Posterior cingulate gyrus (tissue), 11 donors: ENCODE measurements at regions not wholly inside any gene's neighbourhood (a gene's known extent, or its start where the extent isn't known, plus 50 kb on each side); places are given as distances from the start of the nearest gene placed in this dataset.

Source experiments
- DNase-seq, 10 donors: peaks; one replicate each; pipeline versions ENCODE4 v3.0.0 to v3.0.0-alpha.2; 2020 to 2021; ENCODE audit warnings: mixed read lengths in 3 of 10
- intact Hi-C: fragments of 100-400 bp; cut with DNase I; formaldehyde crosslinking; loops from one replicate; pipeline ENCODE4 v1.15.1; 2023

- no peak for DNase-seq
- intact Hi-C loops: no loop called here
Observed at GRCh38 chrX:22634751-22635150, 362.0 kb downstream of the CBLL2 start.

- intact Hi-C loops: no loop called here
Observed at GRCh38 chrX:22648281-22648680, 351.5 kb upstream of the DDX53 start.

GRCh38 chrX:22650691-22651090 lies 349.1 kb upstream of the DDX53 start:
- no peak for DNase-seq
- intact Hi-C loops: no loop called here

More at GRCh38 chrX:22648281-22648680, 351.5 kb upstream of the DDX53 start:
- DNase-seq: no peak

GRCh38 chrX:22652596-22652995 lies 347.2 kb upstream of the DDX53 start:
- no peak for DNase-seq
- intact Hi-C loops: no loop called here

GRCh38 chrX:22660756-22661155 lies 339.0 kb upstream of the DDX53 start:
- intact Hi-C loops: no loop called here

GRCh38 chrX:22662776-22663175 lies 337.0 kb upstream of the DDX53 start:
- DNase-seq: no peak
- intact Hi-C loops: no loop called here

More at GRCh38 chrX:22660756-22661155, 339.0 kb upstream of the DDX53 start:
- no peak for DNase-seq

- no peak for DNase-seq
- intact Hi-C loops: no loop called here
Observed at GRCh38 chrX:22664826-22665225, 334.9 kb upstream of the DDX53 start.

GRCh38 chrX:22665818-22666217 lies 333.9 kb upstream of the DDX53 start:
- intact Hi-C loops: no loop called here
- no peak for DNase-seq

GRCh38 chrX:22666441-22666840 lies 333.3 kb upstream of the DDX53 start:
- DNase-seq: peak in 6 of 10 donors; percentile 7 to 75 (median 28)

GRCh38 chrX:22674932-22675331 lies 324.8 kb upstream of the DDX53 start:
- no peak for DNase-seq
- intact Hi-C loops: no loop called here

More at GRCh38 chrX:22666441-22666840, 333.3 kb upstream of the DDX53 start:
- intact Hi-C loops: no loop called here

- intact Hi-C loops: no loop called here
- DNase-seq: peak in 5 of 10 donors; percentile 5 to 85 (median 64)
Observed at GRCh38 chrX:22686138-22686541, 313.6 kb upstream of the DDX53 start.

GRCh38 chrX:22689290-22689689 lies 310.5 kb upstream of the DDX53 start:
- no peak for DNase-seq
- intact Hi-C loops: no loop called here

- intact Hi-C loops: no loop called here
Observed at GRCh38 chrX:22690116-22690515, 309.6 kb upstream of the DDX53 start.

GRCh38 chrX:22691966-22692565 lies 307.7 kb upstream of the DDX53 start:
- intact Hi-C loops: no loop called here
- DNase-seq: no peak

More at GRCh38 chrX:22690116-22690515, 309.6 kb upstream of the DDX53 start:
- no peak for DNase-seq

- intact Hi-C loops: no loop called here
Observed at GRCh38 chrX:22698151-22698550, 301.6 kb upstream of the DDX53 start.

GRCh38 chrX:22699581-22700091 lies 300.1 kb upstream of the DDX53 start:
- DNase-seq: no peak
- intact Hi-C loops: no loop called here

More at GRCh38 chrX:22698151-22698550, 301.6 kb upstream of the DDX53 start:
- no peak for DNase-seq

- DNase-seq: peak in 2 of 10 donors; percentile 18 to 62
- intact Hi-C loops: no loop called here
Observed at GRCh38 chrX:22712942-22713341, 286.8 kb upstream of the DDX53 start.

GRCh38 chrX:22730542-22730941 lies 269.2 kb upstream of the DDX53 start:
- intact Hi-C loops: no loop called here
- DNase-seq: peak in 2 of 10 donors; percentile 20 to 42

- intact Hi-C loops: no loop called here
Observed at GRCh38 chrX:22737541-22737940, 262.2 kb upstream of the DDX53 start.

GRCh38 chrX:22739276-22739675 lies 260.5 kb upstream of the DDX53 start:
- intact Hi-C loops: no loop called here

More at GRCh38 chrX:22737541-22737940, 262.2 kb upstream of the DDX53 start:
- no peak for DNase-seq

GRCh38 chrX:22740836-22741235 lies 258.9 kb upstream of the DDX53 start:
- intact Hi-C loops: no loop called here
- DNase-seq: no peak

More at GRCh38 chrX:22739276-22739675, 260.5 kb upstream of the DDX53 start:
- no peak for DNase-seq

- intact Hi-C loops: no loop called here
- DNase-seq: no peak
Observed at GRCh38 chrX:22742174-22742573, 257.6 kb upstream of the DDX53 start.
